ENCODE measurements at regions not wholly inside any gene's neighbourhood (a gene's known extent, or its start where the extent isn't known, plus 50 kb on each side); places are given as distances from the start of the nearest gene placed in this dataset.
"Not testable (repeated sequence)": the region's sequence is repeated elsewhere in the genome, so short reads cannot be mapped to it uniquely, and the experiment has no call there.

GRCh38 chr7:106562711-106563366, 98.1 kb downstream of the CCDC71L start:
- DNase-seq = no peak

- DNase-seq = no peak
Observed at GRCh38 chr7:106561666-106562411, 99.1 kb downstream of the CCDC71L start.

GRCh38 chr7:106561151-106561550, 99.8 kb downstream of the CCDC71L start:
- no peak for DNase-seq

- no peak for DNase-seq
Observed at GRCh38 chr7:106560482-106560881, 100.5 kb downstream of the CCDC71L start.

GRCh38 chr7:106556244-106556643, 104.7 kb downstream of the CCDC71L start:
- DNase-seq = not testable (repeated sequence)

- DNase-seq = not testable (repeated sequence)
Observed at GRCh38 chr7:106554623-106555022, 106.3 kb downstream of the CCDC71L start.

GRCh38 chr7:106553446-106553836, 107.5 kb downstream of the CCDC71L start:
- DNase-seq = no peak

GRCh38 chr7:106552645-106553445, 108.1 kb downstream of the CCDC71L start:
- peak; percentile 20 for DNase-seq

- DNase-seq = no peak
Observed at GRCh38 chr7:106551936-106552335, 109.0 kb downstream of the CCDC71L start.

GRCh38 chr7:106548491-106548890, 112.5 kb downstream of the CCDC71L start:
- no peak for DNase-seq

- no peak for DNase-seq
Observed at GRCh38 chr7:106545275-106545674, 115.7 kb downstream of the CCDC71L start.

GRCh38 chr7:106543221-106543757, 117.7 kb downstream of the CCDC71L start:
- no peak for DNase-seq

- DNase-seq = peak; percentile 38
Observed at GRCh38 chr7:106542550-106543220, 118.3 kb downstream of the CCDC71L start.

GRCh38 chr7:106538638-106539037, 122.3 kb downstream of the CCDC71L start:
- DNase-seq = no peak

- no peak for DNase-seq
Observed at GRCh38 chr7:106537119-106537518, 123.8 kb downstream of the CCDC71L start.

- no peak for DNase-seq
Observed at GRCh38 chr7:106536079-106536478, 124.9 kb downstream of the CCDC71L start.

- DNase-seq = no peak
Observed at GRCh38 chr7:106535234-106535932, 125.6 kb downstream of the CCDC71L start.

GRCh38 chr7:106534271-106534846, 126.6 kb downstream of the CCDC71L start:
- no peak for DNase-seq

GRCh38 chr7:106530183-106530582, 130.8 kb downstream of the CCDC71L start:
- not testable (repeated sequence) for DNase-seq

GRCh38 chr7:106526617-106527016, 134.3 kb downstream of the CCDC71L start:
- DNase-seq = not testable (repeated sequence)

GRCh38 chr7:106524690-106525059, 136.3 kb downstream of the CCDC71L start:
- no peak for DNase-seq

All from hindlimb muscle (tissue), 1 donor.